CMK (cell line): ENCODE measurements at regions not wholly inside any gene's neighbourhood (a gene's known extent, or its start where the extent isn't known, plus 50 kb on each side); places are given as distances from the start of the nearest gene placed in this dataset.

Experiments
- DNase-seq: peaks from one replicate; pipeline ENCODE4 v3.0.0-alpha.2; 2010; ENCODE audit warnings: low read depth

- DNase-seq, result no peak
These were observed 100.9 kb upstream of the CLDN10 start for GRCh38 chr13:95451656-95452055.

- no peak for DNase-seq
These were observed 100.1 kb upstream of the CLDN10 start for GRCh38 chr13:95452375-95452774.

GRCh38 chr13:95455782-95456181 is 96.7 kb upstream of the CLDN10 start:
- DNase-seq, result no peak

GRCh38 chr13:95456815-95457214 is 95.7 kb upstream of the CLDN10 start:
- DNase-seq, result no peak

GRCh38 chr13:95457294-95457693 is 95.2 kb upstream of the CLDN10 start:
- DNase-seq, result no peak

- no peak for DNase-seq
These were observed 89.7 kb upstream of the CLDN10 start for GRCh38 chr13:95462801-95463200.

GRCh38 chr13:95463531-95463930 is 89.0 kb upstream of the CLDN10 start:
- no peak for DNase-seq

GRCh38 chr13:95470574-95471366 is 81.8 kb upstream of the CLDN10 start:
- no peak for DNase-seq

- no peak for DNase-seq
These were observed 80.6 kb upstream of the CLDN10 start for GRCh38 chr13:95471960-95472359.

GRCh38 chr13:95474992-95475391 is 77.5 kb upstream of the CLDN10 start:
- DNase-seq, result no peak

GRCh38 chr13:95477187-95477586 is 75.3 kb upstream of the CLDN10 start:
- peak; percentile 58 for DNase-seq

GRCh38 chr13:95479731-95480130 is 72.8 kb upstream of the CLDN10 start:
- DNase-seq, result peak; percentile 47

- DNase-seq, result peak; percentile 89
These were observed 72.4 kb upstream of the CLDN10 start for GRCh38 chr13:95480131-95480545.

- no peak for DNase-seq
These were observed 71.4 kb upstream of the CLDN10 start for GRCh38 chr13:95480791-95481780.

- DNase-seq, result no peak
These were observed 68.5 kb upstream of the CLDN10 start for GRCh38 chr13:95484052-95484451.

GRCh38 chr13:95485045-95485517 is 67.4 kb upstream of the CLDN10 start:
- DNase-seq, result peak; percentile 96

- peak; percentile 98 for DNase-seq
These were observed 66.9 kb upstream of the CLDN10 start for GRCh38 chr13:95485518-95486144.

- DNase-seq, result no peak
These were observed 60.3 kb upstream of the CLDN10 start for GRCh38 chr13:95492044-95492801.

GRCh38 chr13:95494082-95494681 is 58.3 kb upstream of the CLDN10 start:
- DNase-seq, result peak; percentile 64

GRCh38 chr13:95496485-95496884 is 56.0 kb upstream of the CLDN10 start:
- no peak for DNase-seq

- no peak for DNase-seq
These were observed 55.1 kb upstream of the CLDN10 start for GRCh38 chr13:95497381-95497807.
